ENCODE measurements at regions not wholly inside any gene's neighbourhood (a gene's known extent, or its start where the extent isn't known, plus 50 kb on each side); places are given as distances from the start of the nearest gene placed in this dataset.
"Not testable (repeated sequence)": the region's sequence is repeated elsewhere in the genome, so short reads cannot be mapped to it uniquely, and the experiment has no call there.

DNA sequence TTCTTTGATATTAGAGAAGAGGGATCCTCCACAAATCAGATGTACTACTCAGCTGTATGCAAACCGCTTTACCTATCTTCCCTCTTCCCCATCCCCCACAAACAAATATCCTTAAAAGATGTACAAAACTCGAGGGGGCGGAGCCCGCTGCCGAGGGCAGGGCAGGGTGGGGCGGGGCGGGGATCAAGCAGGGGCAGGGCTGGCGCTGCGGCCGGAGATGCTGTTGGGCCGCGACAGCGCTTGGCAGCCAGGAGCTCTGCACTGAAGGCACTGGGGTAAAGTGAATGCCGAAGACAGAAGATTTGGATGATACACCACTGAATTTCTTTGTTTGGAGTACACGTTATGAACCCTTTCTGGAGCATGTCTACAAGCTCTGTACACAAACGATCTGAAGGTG, 474.8 kb downstream of the CDH10 start (continued):
- TF ChIP-seq, protein P1, sequence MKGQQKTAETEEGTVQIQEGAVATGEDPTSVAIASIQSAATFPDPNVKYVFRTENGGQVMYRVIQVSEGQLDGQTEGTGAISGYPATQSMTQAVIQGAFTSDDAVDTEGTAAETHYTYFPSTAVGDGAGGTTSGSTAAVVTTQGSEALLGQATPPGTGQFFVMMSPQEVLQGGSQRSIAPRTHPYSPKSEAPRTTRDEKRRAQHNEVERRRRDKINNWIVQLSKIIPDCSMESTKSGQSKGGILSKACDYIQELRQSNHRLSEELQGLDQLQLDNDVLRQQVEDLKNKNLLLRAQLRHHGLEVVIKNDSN (IDR thresholded peaks at IDR 0.05; ENCODE audit: borderline replicate concordance, extremely low read length, insufficient read depth, low read depth, low read length): no peak
- TF ChIP-seq SIX5 (IDR thresholded peaks at IDR 0.05; ENCODE audit: low read depth, low read length, severe bottlenecking) (no peak), KAT2A (conservative IDR thresholded peaks at IDR 0.05; ENCODE audit: control insufficient read depth, low read depth, low read length) (no peak), ZNF24 (IDR thresholded peaks at IDR 0.05) (no peak), NBN (IDR thresholded peaks at IDR 0.05) (no peak), MTA3 (IDR thresholded peaks at IDR 0.05; ENCODE audit: borderline replicate concordance, low read length) (no peak)
- TF ChIP-seq, protein P2, sequence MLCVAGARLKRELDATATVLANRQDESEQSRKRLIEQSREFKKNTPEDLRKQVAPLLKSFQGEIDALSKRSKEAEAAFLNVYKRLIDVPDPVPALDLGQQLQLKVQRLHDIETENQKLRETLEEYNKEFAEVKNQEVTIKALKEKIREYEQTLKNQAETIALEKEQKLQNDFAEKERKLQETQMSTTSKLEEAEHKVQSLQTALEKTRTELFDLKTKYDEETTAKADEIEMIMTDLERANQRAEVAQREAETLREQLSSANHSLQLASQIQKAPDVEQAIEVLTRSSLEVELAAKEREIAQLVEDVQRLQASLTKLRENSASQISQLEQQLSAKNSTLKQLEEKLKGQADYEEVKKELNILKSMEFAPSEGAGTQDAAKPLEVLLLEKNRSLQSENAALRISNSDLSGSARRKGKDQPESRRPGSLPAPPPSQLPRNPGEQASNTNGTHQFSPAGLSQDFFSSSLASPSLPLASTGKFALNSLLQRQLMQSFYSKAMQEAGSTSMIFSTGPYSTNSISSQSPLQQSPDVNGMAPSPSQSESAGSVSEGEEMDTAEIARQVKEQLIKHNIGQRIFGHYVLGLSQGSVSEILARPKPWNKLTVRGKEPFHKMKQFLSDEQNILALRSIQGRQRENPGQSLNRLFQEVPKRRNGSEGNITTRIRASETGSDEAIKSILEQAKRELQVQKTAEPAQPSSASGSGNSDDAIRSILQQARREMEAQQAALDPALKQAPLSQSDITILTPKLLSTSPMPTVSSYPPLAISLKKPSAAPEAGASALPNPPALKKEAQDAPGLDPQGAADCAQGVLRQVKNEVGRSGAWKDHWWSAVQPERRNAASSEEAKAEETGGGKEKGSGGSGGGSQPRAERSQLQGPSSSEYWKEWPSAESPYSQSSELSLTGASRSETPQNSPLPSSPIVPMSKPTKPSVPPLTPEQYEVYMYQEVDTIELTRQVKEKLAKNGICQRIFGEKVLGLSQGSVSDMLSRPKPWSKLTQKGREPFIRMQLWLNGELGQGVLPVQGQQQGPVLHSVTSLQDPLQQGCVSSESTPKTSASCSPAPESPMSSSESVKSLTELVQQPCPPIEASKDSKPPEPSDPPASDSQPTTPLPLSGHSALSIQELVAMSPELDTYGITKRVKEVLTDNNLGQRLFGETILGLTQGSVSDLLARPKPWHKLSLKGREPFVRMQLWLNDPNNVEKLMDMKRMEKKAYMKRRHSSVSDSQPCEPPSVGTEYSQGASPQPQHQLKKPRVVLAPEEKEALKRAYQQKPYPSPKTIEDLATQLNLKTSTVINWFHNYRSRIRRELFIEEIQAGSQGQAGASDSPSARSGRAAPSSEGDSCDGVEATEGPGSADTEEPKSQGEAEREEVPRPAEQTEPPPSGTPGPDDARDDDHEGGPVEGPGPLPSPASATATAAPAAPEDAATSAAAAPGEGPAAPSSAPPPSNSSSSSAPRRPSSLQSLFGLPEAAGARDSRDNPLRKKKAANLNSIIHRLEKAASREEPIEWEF (IDR thresholded peaks at IDR 0.05; ENCODE audit: insufficient replicate concordance, low read depth, low read length): no peak

GRCh38 chr5:24170930-24171329, 473.8 kb downstream of the CDH10 start:
- intact Hi-C loops (cut with micrococcal nuclease; ENCODE audit: unreplicated experiment); FAIRE-seq; H3K9me3 ChIP-seq (replicated peaks; ENCODE audit: control insufficient read depth, insufficient read depth, low read length); H3K4me2 ChIP-seq (ENCODE audit: control insufficient read depth, insufficient read depth); H3K9ac ChIP-seq (ENCODE audit: control insufficient read depth, insufficient read depth, low read length); ATAC-seq; DNase-seq (ENCODE audit: low read depth, low spot score); SMC1A ChIA-PET (ENCODE audit: uncharacterized antibody, unreplicated experiment); POLR2A ChIA-PET; H3K4me3 ChIP-seq; H3K27ac ChIP-seq (ENCODE audit: control insufficient read depth, insufficient read depth); H4K20me1 ChIP-seq (ENCODE audit: control insufficient read depth, insufficient read depth); H3K27me3 ChIP-seq (replicated peaks in 1 of 2; ENCODE audit: control insufficient read depth in 2 of 2, insufficient read depth in 2 of 2, low read length in 1 of 2); RAD21 ChIA-PET (ENCODE audit: unreplicated experiment); H2AFZ ChIP-seq (ENCODE audit: control insufficient read depth, low read depth, low read length); CTCF ChIA-PET; in situ Hi-C loops (cut with MboI); BruUV-seq (replicated peaks); H3K4me1 ChIP-seq (ENCODE audit: control insufficient read depth, insufficient read depth, low read length); H3K79me2 ChIP-seq (ENCODE audit: control insufficient read depth, insufficient read depth, low read length); H3K36me3 ChIP-seq (ENCODE audit: control insufficient read depth in 2 of 2, insufficient read depth in 2 of 2, low read length in 1 of 2): not testable (repeated sequence)
- WGBS (ENCODE audit: insufficient coverage, insufficient replicate concordance, low lambda C conversion rate, missing lambda C conversion rate): 0% methylated on average over 2 of the region's 2 CpGs

All from GM12878 (cell line).